Stimulated activated CD8-positive, alpha-beta memory T cell treated with anti-CD3 and anti-CD28 coated beads, Interleukin-15, amount 100 ng/mL, for 48 hours (primary cell): ENCODE measurements at regions not wholly inside any gene's neighbourhood (a gene's known extent, or its start where the extent isn't known, plus 50 kb on each side); places are given as distances from the start of the nearest gene placed in this dataset.
A peak's percentile ranks its signal among the peaks of the same experiment; 100 is the strongest.

ENCODE experiments used
- DNase-seq, 2 donors: peaks; one replicate each; pipeline ENCODE4 v3.0.0-alpha.2; 2020; ENCODE audit warnings: low read depth in 2 of 2

GRCh38 chr11:129291546-129291945 is 84.1 kb upstream of the BARX2 start:
- no peak for DNase-seq

- no peak for DNase-seq
These were observed 84.7 kb upstream of the BARX2 start for GRCh38 chr11:129290966-129291365.

- DNase-seq: no peak
These were observed 86.2 kb upstream of the BARX2 start for GRCh38 chr11:129289350-129290040.

- no peak for DNase-seq
These were observed 87.7 kb upstream of the BARX2 start for GRCh38 chr11:129287920-129288319.

- DNase-seq: no peak
These were observed 88.8 kb upstream of the BARX2 start for GRCh38 chr11:129286813-129287212.

GRCh38 chr11:129285402-129285786 is 90.3 kb upstream of the BARX2 start:
- DNase-seq: no peak

- DNase-seq: no peak
These were observed 91.0 kb upstream of the ARHGAP32 start for GRCh38 chr11:129283141-129283540.

GRCh38 chr11:129282634-129283033 is 90.5 kb upstream of the ARHGAP32 start:
- DNase-seq: no peak

- DNase-seq: no peak
These were observed 89.6 kb upstream of the ARHGAP32 start for GRCh38 chr11:129281471-129282415.

GRCh38 chr11:129280027-129280811 is 88.1 kb upstream of the ARHGAP32 start:
- DNase-seq: peak in 1 of 2 donors; percentile 21

GRCh38 chr11:129279326-129280026 is 87.4 kb upstream of the ARHGAP32 start:
- DNase-seq: peak; percentile 38 to 40

- DNase-seq: peak in 1 of 2 donors; percentile 4
These were observed 86.6 kb upstream of the ARHGAP32 start for GRCh38 chr11:129278586-129279319.

GRCh38 chr11:129277198-129277843 is 85.2 kb upstream of the ARHGAP32 start:
- no peak for DNase-seq

GRCh38 chr11:129275828-129276227 is 83.7 kb upstream of the ARHGAP32 start:
- no peak for DNase-seq

- DNase-seq: no peak
These were observed 82.0 kb upstream of the ARHGAP32 start for GRCh38 chr11:129273944-129274711.

- no peak for DNase-seq
These were observed 81.2 kb upstream of the ARHGAP32 start for GRCh38 chr11:129273322-129273721.

GRCh38 chr11:129271030-129271429 is 78.9 kb upstream of the ARHGAP32 start:
- no peak for DNase-seq

GRCh38 chr11:129270446-129270845 is 78.3 kb upstream of the ARHGAP32 start:
- DNase-seq: no peak

GRCh38 chr11:129268371-129268770 is 76.2 kb upstream of the ARHGAP32 start:
- DNase-seq: no peak
